ENCODE measurements at regions not wholly inside any gene's neighbourhood (a gene's known extent, or its start where the extent isn't known, plus 50 kb on each side); places are given as distances from the start of the nearest gene placed in this dataset.

DNA sequence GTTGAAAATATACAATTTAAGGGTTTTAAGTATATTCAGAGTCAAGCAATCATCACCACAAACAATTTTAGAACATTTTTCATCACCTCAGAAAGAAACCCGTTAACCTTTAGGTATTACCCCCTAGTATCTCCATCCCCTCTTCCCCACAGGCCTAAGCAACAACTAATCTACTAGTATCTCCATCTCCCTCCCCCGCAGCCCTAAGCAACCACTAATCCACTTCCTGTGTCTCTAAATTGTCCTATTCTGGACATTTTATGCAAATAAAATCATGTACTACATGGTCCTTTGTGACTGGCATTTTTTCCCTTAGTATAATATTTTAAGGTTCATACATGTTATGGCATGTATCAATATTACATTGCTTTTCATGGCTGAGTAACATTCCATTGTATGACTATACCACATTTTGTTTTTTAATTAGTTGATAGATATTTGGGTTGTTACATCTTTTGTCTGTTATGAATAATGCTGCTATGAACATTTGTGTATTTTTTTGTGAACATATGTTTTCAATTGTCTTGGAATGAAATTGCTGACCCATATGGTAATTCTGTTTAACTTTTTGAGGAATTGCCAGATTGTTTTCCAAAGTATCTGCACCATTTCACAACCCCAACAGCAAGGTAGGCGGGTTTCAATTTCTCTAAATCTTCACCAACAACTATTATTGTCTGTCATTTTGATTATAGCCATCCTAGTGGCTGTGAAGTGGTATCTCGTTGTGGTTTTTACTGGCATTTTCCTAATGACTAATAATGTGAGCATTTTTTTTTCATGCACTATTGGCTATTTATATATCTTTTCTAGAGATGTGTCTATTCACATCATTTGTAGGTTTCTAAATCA lies 215.6 kb upstream of the CD96 start:
- no peaks in the 10 kb centered on the region for H3K36me3 ChIP-seq (ENCODE audit: control insufficient read depth in 4 of 4, insufficient read depth in 3 of 4, low read depth in 1 of 4, low read length in 3 of 4)
- no peak overlapping the region for H3K27ac ChIP-seq (ENCODE audit: low read depth in 1 of 2, low read length in 2 of 2)
- no peaks in the 10 kb centered on the region for H3K9me3 ChIP-seq (ENCODE audit: control insufficient read depth in 4 of 4, low read length in 3 of 4)
- H3K4me3 ChIP-seq (ENCODE audit: low read depth in 1 of 3, low read length in 3 of 3) = no peak overlapping the region
- no peaks in the 10 kb centered on the region for H3K27me3 ChIP-seq (ENCODE audit: control insufficient read depth in 4 of 4, insufficient read depth in 4 of 4, low read length in 3 of 4)
- TF ChIP-seq, protein P1, sequence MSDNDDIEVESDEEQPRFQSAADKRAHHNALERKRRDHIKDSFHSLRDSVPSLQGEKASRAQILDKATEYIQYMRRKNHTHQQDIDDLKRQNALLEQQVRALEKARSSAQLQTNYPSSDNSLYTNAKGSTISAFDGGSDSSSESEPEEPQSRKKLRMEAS (IDR thresholded peaks at IDR 0.05) = no peak
- no peak for TF ChIP-seq FOXA1 (IDR thresholded peaks at IDR 0.05)
- TF ChIP-seq, protein P2, sequence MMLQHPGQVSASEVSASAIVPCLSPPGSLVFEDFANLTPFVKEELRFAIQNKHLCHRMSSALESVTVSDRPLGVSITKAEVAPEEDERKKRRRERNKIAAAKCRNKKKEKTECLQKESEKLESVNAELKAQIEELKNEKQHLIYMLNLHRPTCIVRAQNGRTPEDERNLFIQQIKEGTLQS (IDR thresholded peaks at IDR 0.05) = no peak
- no peak for TF ChIP-seq YY1 (IDR thresholded peaks at IDR 0.05)
- TF ChIP-seq HNF4A (conservative IDR thresholded peaks at IDR 0.05) = no peak
- TF ChIP-seq, protein P3, sequence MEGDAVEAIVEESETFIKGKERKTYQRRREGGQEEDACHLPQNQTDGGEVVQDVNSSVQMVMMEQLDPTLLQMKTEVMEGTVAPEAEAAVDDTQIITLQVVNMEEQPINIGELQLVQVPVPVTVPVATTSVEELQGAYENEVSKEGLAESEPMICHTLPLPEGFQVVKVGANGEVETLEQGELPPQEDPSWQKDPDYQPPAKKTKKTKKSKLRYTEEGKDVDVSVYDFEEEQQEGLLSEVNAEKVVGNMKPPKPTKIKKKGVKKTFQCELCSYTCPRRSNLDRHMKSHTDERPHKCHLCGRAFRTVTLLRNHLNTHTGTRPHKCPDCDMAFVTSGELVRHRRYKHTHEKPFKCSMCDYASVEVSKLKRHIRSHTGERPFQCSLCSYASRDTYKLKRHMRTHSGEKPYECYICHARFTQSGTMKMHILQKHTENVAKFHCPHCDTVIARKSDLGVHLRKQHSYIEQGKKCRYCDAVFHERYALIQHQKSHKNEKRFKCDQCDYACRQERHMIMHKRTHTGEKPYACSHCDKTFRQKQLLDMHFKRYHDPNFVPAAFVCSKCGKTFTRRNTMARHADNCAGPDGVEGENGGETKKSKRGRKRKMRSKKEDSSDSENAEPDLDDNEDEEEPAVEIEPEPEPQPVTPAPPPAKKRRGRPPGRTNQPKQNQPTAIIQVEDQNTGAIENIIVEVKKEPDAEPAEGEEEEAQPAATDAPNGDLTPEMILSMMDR (IDR thresholded peaks at IDR 0.05; ENCODE audit: low read depth, low read length, missing input control) = no peak
- TF ChIP-seq HNF4G (IDR thresholded peaks at IDR 0.05) = no peak
- TF ChIP-seq TAF1 (conservative IDR thresholded peaks at IDR 0.05) = no peak
- TF ChIP-seq FOXA2 (IDR thresholded peaks at IDR 0.05) = no peak
- TF ChIP-seq RXRA (IDR thresholded peaks at IDR 0.05) = no peak
- TF ChIP-seq GABPA (IDR thresholded peaks at IDR 0.05 in 1 of 2, conservative IDR thresholded peaks at IDR 0.05 in 1 of 2) = no peak
- WGBS = 94% methylated on average over 4 of the region's 4 CpGs
- DNase-seq (ENCODE audit: low spot score) = no peak
- H3K4me1 ChIP-seq (ENCODE audit: control insufficient read depth in 4 of 4, insufficient read depth in 4 of 4, low read length in 3 of 4) = peaks cover 0 to 7% (median 5%) of the 10 kb centered on the region in 4 donors
- H3K9ac ChIP-seq (ENCODE audit: low read depth in 1 of 2, low read length in 2 of 2) = no peak overlapping the region

DNA sequence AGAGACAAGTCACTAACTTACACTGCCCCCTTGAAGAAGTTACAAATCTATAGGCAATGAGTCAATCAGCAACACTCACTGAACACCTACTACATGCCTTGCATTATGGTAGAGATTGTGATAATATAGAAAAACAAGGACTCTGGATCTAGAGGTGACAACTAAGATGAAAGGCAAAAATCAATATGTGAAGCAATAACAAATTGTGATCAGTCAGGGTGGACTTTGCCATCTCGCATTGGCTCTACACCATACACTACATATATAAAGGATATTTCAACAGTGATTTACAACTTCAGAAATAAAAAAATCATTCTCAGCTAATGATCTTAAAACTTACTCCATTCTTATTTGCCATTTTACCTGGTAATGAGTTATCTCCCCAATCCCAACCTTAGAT lies 210.7 kb upstream of the CD96 start:
- Histone ChIP-seq H3K4me3 (ENCODE audit: low read depth in 1 of 3, low read length in 3 of 3) (no peak overlapping the region), H3K9me3 (ENCODE audit: control insufficient read depth in 4 of 4, low read length in 3 of 4) (no peaks in the 10 kb centered on the region), H3K27me3 (ENCODE audit: control insufficient read depth in 4 of 4, insufficient read depth in 4 of 4, low read length in 3 of 4) (no peaks in the 10 kb centered on the region), H3K9ac (ENCODE audit: low read depth in 1 of 2, low read length in 2 of 2) (no peak overlapping the region), H3K4me1 (ENCODE audit: control insufficient read depth in 4 of 4, insufficient read depth in 4 of 4, low read length in 3 of 4) (no peaks in the 10 kb centered on the region), H3K36me3 (ENCODE audit: control insufficient read depth in 4 of 4, insufficient read depth in 3 of 4, low read depth in 1 of 4, low read length in 3 of 4) (no peaks in the 10 kb centered on the region), H3K27ac (ENCODE audit: low read depth in 1 of 2, low read length in 2 of 2) (no peak overlapping the region)
- 87% methylated on average over 1 of the region's 1 CpG for WGBS
- no peak for DNase-seq (ENCODE audit: low spot score)
- TF ChIP-seq HNF4A (conservative IDR thresholded peaks at IDR 0.05) (peak; percentile 8 to 65), FOXA2 (IDR thresholded peaks at IDR 0.05) (no peak)

DNA sequence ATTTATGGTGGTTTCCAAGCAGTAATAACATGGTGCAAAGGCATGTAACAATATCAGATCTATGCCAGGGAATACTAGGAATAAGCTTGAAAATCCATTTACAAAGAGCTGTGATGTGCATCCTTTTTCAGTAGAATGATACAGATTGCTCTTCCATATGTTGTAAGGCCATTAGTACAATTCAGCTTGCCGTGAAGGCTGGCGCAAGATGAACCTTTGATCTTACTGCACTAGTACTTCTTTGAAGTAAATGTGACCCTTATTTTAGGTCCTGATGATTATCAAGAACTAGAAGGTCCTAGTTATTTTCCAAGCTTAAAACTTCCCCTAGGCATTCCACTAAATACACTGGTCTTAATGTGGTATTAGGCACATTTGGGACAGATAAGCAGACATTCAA lies 210.1 kb upstream of the CD96 start:
- no peak overlapping the region for H3K27ac ChIP-seq (ENCODE audit: low read depth in 1 of 2, low read length in 2 of 2)
- no peak for DNase-seq (ENCODE audit: low spot score)
- H3K4me1 ChIP-seq (ENCODE audit: control insufficient read depth in 4 of 4, insufficient read depth in 4 of 4, low read length in 3 of 4) = no peaks in the 10 kb centered on the region
- no peak for TF ChIP-seq HNF4A (conservative IDR thresholded peaks at IDR 0.05)
- TF ChIP-seq EGR1 (IDR thresholded peaks at IDR 0.05; ENCODE audit: low read depth in 2 of 2) = no peak
- no peak for TF ChIP-seq TAF1 (conservative IDR thresholded peaks at IDR 0.05)
- TF ChIP-seq YY1 (IDR thresholded peaks at IDR 0.05) = no peak
- TF ChIP-seq GABPA (IDR thresholded peaks at IDR 0.05 in 1 of 2, conservative IDR thresholded peaks at IDR 0.05 in 1 of 2) = no peak
- TF ChIP-seq, protein P1 (IDR thresholded peaks at IDR 0.05) = no peak
- TF ChIP-seq, protein P4, sequence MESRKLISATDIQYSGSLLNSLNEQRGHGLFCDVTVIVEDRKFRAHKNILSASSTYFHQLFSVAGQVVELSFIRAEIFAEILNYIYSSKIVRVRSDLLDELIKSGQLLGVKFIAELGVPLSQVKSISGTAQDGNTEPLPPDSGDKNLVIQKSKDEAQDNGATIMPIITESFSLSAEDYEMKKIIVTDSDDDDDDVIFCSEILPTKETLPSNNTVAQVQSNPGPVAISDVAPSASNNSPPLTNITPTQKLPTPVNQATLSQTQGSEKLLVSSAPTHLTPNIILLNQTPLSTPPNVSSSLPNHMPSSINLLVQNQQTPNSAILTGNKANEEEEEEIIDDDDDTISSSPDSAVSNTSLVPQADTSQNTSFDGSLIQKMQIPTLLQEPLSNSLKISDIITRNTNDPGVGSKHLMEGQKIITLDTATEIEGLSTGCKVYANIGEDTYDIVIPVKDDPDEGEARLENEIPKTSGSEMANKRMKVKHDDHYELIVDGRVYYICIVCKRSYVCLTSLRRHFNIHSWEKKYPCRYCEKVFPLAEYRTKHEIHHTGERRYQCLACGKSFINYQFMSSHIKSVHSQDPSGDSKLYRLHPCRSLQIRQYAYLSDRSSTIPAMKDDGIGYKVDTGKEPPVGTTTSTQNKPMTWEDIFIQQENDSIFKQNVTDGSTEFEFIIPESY (IDR thresholded peaks at IDR 0.05) = no peak
- no peaks in the 10 kb centered on the region for H3K9me3 ChIP-seq (ENCODE audit: control insufficient read depth in 4 of 4, low read length in 3 of 4)
- H3K9ac ChIP-seq (ENCODE audit: low read depth in 1 of 2, low read length in 2 of 2) = no peak overlapping the region
- WGBS = 78% methylated on average over 2 of the region's 2 CpGs
- H3K36me3 ChIP-seq (ENCODE audit: control insufficient read depth in 4 of 4, insufficient read depth in 3 of 4, low read depth in 1 of 4, low read length in 3 of 4) = no peaks in the 10 kb centered on the region
- H3K27me3 ChIP-seq (ENCODE audit: control insufficient read depth in 4 of 4, insufficient read depth in 4 of 4, low read length in 3 of 4) = no peaks in the 10 kb centered on the region
- no peak overlapping the region for H3K4me3 ChIP-seq (ENCODE audit: low read depth in 1 of 3, low read length in 3 of 3)
